Naive B cell (primary cell): ENCODE measurements at regions not wholly inside any gene's neighbourhood (a gene's known extent, or its start where the extent isn't known, plus 50 kb on each side); places are given as distances from the start of the nearest gene placed in this dataset.

Experiments
- ATAC-seq, 2 donors: fragments of 150-1000 bp; cut with Tn5 transposase; 2 replicates each; pipeline ENCODE4 v1.10.0; 2021; ENCODE audit warnings: low read depth in 2 of 2, mild to moderate bottlenecking in 2 of 2, moderate library complexity in 2 of 2
- DNase-seq: peaks from one replicate; pipeline ENCODE4 v3.0.0; 2022
- H3K27ac Mint-ChIP-seq, 6 donors: one replicate each; pipeline ENCODE4 v1.8.0; 2020 to 2022; ENCODE audit warnings: mild to moderate bottlenecking in 6 of 6, mixed read lengths in 6 of 6, moderate library complexity in 5 of 6, inconsistent platforms in 2 of 6
- H3K27me3 Mint-ChIP-seq, 3 donors: one replicate each; pipeline ENCODE4 v1.8.0; 2021 to 2022; ENCODE audit warnings: mixed read lengths in 3 of 3, mild to moderate bottlenecking in 1 of 3
- H3K36me3 Mint-ChIP-seq, 2 donors: one replicate each; pipeline ENCODE4 v1.8.0; 2020 to 2022; ENCODE audit warnings: mixed read lengths in 2 of 2, inconsistent platforms in 1 of 2, mild to moderate bottlenecking in 1 of 2
- H3K4me1 Mint-ChIP-seq, 3 donors: one replicate each; pipeline ENCODE4 v1.8.0; 2020 to 2022; ENCODE audit warnings: mixed read lengths in 3 of 3, inconsistent platforms in 1 of 3, mild to moderate bottlenecking in 1 of 3, moderate library complexity in 1 of 3
- H3K4me3 Mint-ChIP-seq, 8 donors: one replicate each; pipeline ENCODE4 v1.8.0; 2020 to 2022; ENCODE audit warnings: mild to moderate bottlenecking in 8 of 8, mixed read lengths in 8 of 8, moderate library complexity in 8 of 8, inconsistent platforms in 2 of 8
- H3K9me3 Mint-ChIP-seq, 7 donors: one replicate each; pipeline ENCODE4 v1.8.0; 2020 to 2022; ENCODE audit warnings: mixed read lengths in 7 of 7, mild to moderate bottlenecking in 5 of 7, inconsistent platforms in 2 of 7, moderate library complexity in 1 of 7

- Mint-ChIP-seq H3K36me3 (no peaks in the 10 kb centered on the region), H3K27ac (no peak overlapping the region), H3K27me3 (no peaks in the 10 kb centered on the region), H3K4me1 (no peaks in the 10 kb centered on the region), H3K9me3 (peaks cover 0 to 5% (median 2%) of the 10 kb centered on the region in 7 donors), H3K4me3 (no peak overlapping the region)
- DNase-seq (no peak), ATAC-seq (no peak)
Observed at GRCh38 chr13:89923736-89924135, 1423.8 kb upstream of the MIR17HG start.

GRCh38 chr13:89925107-89925506 is 1422.4 kb upstream of the MIR17HG start:
- H3K4me3 Mint-ChIP-seq = no peak overlapping the region
- no peak overlapping the region for H3K27ac Mint-ChIP-seq
- no peaks in the 10 kb centered on the region for H3K36me3 Mint-ChIP-seq
- peaks cover 0 to 5% (median 2%) of the 10 kb centered on the region in 7 donors for H3K9me3 Mint-ChIP-seq
- H3K27me3 Mint-ChIP-seq = no peaks in the 10 kb centered on the region
- ATAC-seq = no peak
- no peaks in the 10 kb centered on the region for H3K4me1 Mint-ChIP-seq
- no peak for DNase-seq

- Mint-ChIP-seq H3K9me3 (peaks cover 0 to 10% (median 4%) of the 10 kb centered on the region in 7 donors), H3K27ac (no peak overlapping the region)
- DNase-seq = no peak
Observed at GRCh38 chr13:89930861-89931260, 1416.6 kb upstream of the MIR17HG start.

GRCh38 chr13:89932902-89933301 is 1414.6 kb upstream of the MIR17HG start:
- Mint-ChIP-seq H3K36me3 (no peaks in the 10 kb centered on the region), H3K27me3 (no peaks in the 10 kb centered on the region), H3K4me3 (no peak overlapping the region), H3K27ac (no peak overlapping the region), H3K9me3 (peaks cover 0 to 10% (median 4%) of the 10 kb centered on the region in 7 donors), H3K4me1 (no peaks in the 10 kb centered on the region)
- DNase-seq (no peak), ATAC-seq (no peak)

More at GRCh38 chr13:89930861-89931260, 1416.6 kb upstream of the MIR17HG start:
- no peak for ATAC-seq
- H3K4me1 Mint-ChIP-seq = no peaks in the 10 kb centered on the region
- no peaks in the 10 kb centered on the region for H3K27me3 Mint-ChIP-seq
- no peaks in the 10 kb centered on the region for H3K36me3 Mint-ChIP-seq
- H3K4me3 Mint-ChIP-seq = no peak overlapping the region

GRCh38 chr13:89936256-89936655 is 1411.2 kb upstream of the MIR17HG start:
- Mint-ChIP-seq H3K4me3 (no peak overlapping the region), H3K9me3 (peaks cover 0 to 11% (median 5%) of the 10 kb centered on the region in 7 donors), H3K36me3 (no peaks in the 10 kb centered on the region), H3K27me3 (no peaks in the 10 kb centered on the region), H3K4me1 (no peaks in the 10 kb centered on the region), H3K27ac (no peak overlapping the region)
- DNase-seq (no peak), ATAC-seq (no peak)

- Mint-ChIP-seq H3K27ac (no peak overlapping the region), H3K27me3 (no peaks in the 10 kb centered on the region), H3K9me3 (peaks cover 0 to 11% (median 5%) of the 10 kb centered on the region in 7 donors), H3K36me3 (no peaks in the 10 kb centered on the region), H3K4me3 (no peak overlapping the region), H3K4me1 (no peaks in the 10 kb centered on the region)
- ATAC-seq = no peak
- no peak for DNase-seq
Observed at GRCh38 chr13:89937420-89937819, 1410.1 kb upstream of the MIR17HG start.

GRCh38 chr13:89940383-89940782 is 1407.1 kb upstream of the MIR17HG start:
- peaks cover 0 to 7% (median 4%) of the 10 kb centered on the region in 7 donors for H3K9me3 Mint-ChIP-seq
- ATAC-seq (no peak), DNase-seq (no peak)
- H3K4me3 Mint-ChIP-seq = no peak overlapping the region
- no peaks in the 10 kb centered on the region for H3K36me3 Mint-ChIP-seq
- no peaks in the 10 kb centered on the region for H3K27me3 Mint-ChIP-seq
- H3K4me1 Mint-ChIP-seq = no peaks in the 10 kb centered on the region
- H3K27ac Mint-ChIP-seq = no peak overlapping the region

GRCh38 chr13:89943139-89943538 is 1404.3 kb upstream of the MIR17HG start:
- no peak for DNase-seq
- H3K27ac Mint-ChIP-seq = no peak overlapping the region
- peaks cover 0 to 7% (median 0%) of the 10 kb centered on the region in 7 donors for H3K9me3 Mint-ChIP-seq
- no peak overlapping the region for H3K4me3 Mint-ChIP-seq
- no peaks in the 10 kb centered on the region for H3K36me3 Mint-ChIP-seq
- no peaks in the 10 kb centered on the region for H3K27me3 Mint-ChIP-seq
- H3K4me1 Mint-ChIP-seq = no peaks in the 10 kb centered on the region
- ATAC-seq = no peak

- no peak for DNase-seq
- Mint-ChIP-seq H3K4me1 (no peaks in the 10 kb centered on the region), H3K27ac (no peak overlapping the region), H3K27me3 (no peaks in the 10 kb centered on the region), H3K9me3 (peaks cover 0 to 9% (median 4%) of the 10 kb centered on the region in 7 donors), H3K36me3 (no peaks in the 10 kb centered on the region), H3K4me3 (no peak overlapping the region)
- ATAC-seq = no peak
Observed at GRCh38 chr13:89950225-89950624, 1397.3 kb upstream of the MIR17HG start.

- DNase-seq = no peak
- Mint-ChIP-seq H3K9me3 (peaks cover 0 to 15% (median 8%) of the 10 kb centered on the region in 7 donors), H3K4me1 (no peaks in the 10 kb centered on the region), H3K27ac (no peak overlapping the region), H3K4me3 (no peak overlapping the region), H3K36me3 (no peaks in the 10 kb centered on the region), H3K27me3 (no peaks in the 10 kb centered on the region)
- no peak for ATAC-seq
Observed at GRCh38 chr13:89951341-89951740, 1396.1 kb upstream of the MIR17HG start.

GRCh38 chr13:89953581-89953980 is 1393.9 kb upstream of the MIR17HG start:
- no peak overlapping the region for H3K4me3 Mint-ChIP-seq
- no peaks in the 10 kb centered on the region for H3K27me3 Mint-ChIP-seq
- DNase-seq = no peak
- peaks cover 0 to 15% (median 8%) of the 10 kb centered on the region in 7 donors for H3K9me3 Mint-ChIP-seq
- ATAC-seq = no peak
- no peak overlapping the region for H3K27ac Mint-ChIP-seq
- no peaks in the 10 kb centered on the region for H3K4me1 Mint-ChIP-seq
- no peaks in the 10 kb centered on the region for H3K36me3 Mint-ChIP-seq

GRCh38 chr13:89955773-89956172 is 1391.7 kb upstream of the MIR17HG start:
- Mint-ChIP-seq H3K4me3 (no peak overlapping the region), H3K9me3 (peaks cover 0 to 15% (median 8%) of the 10 kb centered on the region in 7 donors), H3K27me3 (no peaks in the 10 kb centered on the region), H3K4me1 (no peaks in the 10 kb centered on the region), H3K36me3 (no peaks in the 10 kb centered on the region), H3K27ac (no peak overlapping the region)
- no peak for ATAC-seq
- no peak for DNase-seq

GRCh38 chr13:89959074-89959473 is 1388.4 kb upstream of the MIR17HG start:
- ATAC-seq = no peak
- Mint-ChIP-seq H3K36me3 (no peaks in the 10 kb centered on the region), H3K9me3 (peaks cover 0 to 15% (median 8%) of the 10 kb centered on the region in 7 donors), H3K4me1 (no peaks in the 10 kb centered on the region), H3K27me3 (no peaks in the 10 kb centered on the region), H3K27ac (no peak overlapping the region), H3K4me3 (no peak overlapping the region)
- DNase-seq = no peak

GRCh38 chr13:89965252-89965651 is 1382.2 kb upstream of the MIR17HG start:
- H3K27ac Mint-ChIP-seq = no peak overlapping the region
- peaks cover 0 to 14% (median 3%) of the 10 kb centered on the region in 7 donors for H3K9me3 Mint-ChIP-seq
- H3K4me1 Mint-ChIP-seq = no peaks in the 10 kb centered on the region
- ATAC-seq (no peak), DNase-seq (no peak)
- no peaks in the 10 kb centered on the region for H3K27me3 Mint-ChIP-seq
- H3K4me3 Mint-ChIP-seq = no peak overlapping the region
- no peaks in the 10 kb centered on the region for H3K36me3 Mint-ChIP-seq

- H3K4me1 Mint-ChIP-seq = no peaks in the 10 kb centered on the region
- ATAC-seq (no peak), DNase-seq (no peak)
- H3K4me3 Mint-ChIP-seq = no peak overlapping the region
- H3K9me3 Mint-ChIP-seq = peaks cover 0 to 18% (median 3%) of the 10 kb centered on the region in 7 donors
- no peaks in the 10 kb centered on the region for H3K27me3 Mint-ChIP-seq
- no peaks in the 10 kb centered on the region for H3K36me3 Mint-ChIP-seq
- no peak overlapping the region for H3K27ac Mint-ChIP-seq
Observed at GRCh38 chr13:89966524-89966923, 1381.0 kb upstream of the MIR17HG start.
